B cell (primary cell): ENCODE measurements at regions not wholly inside any gene's neighbourhood (a gene's known extent, or its start where the extent isn't known, plus 50 kb on each side); places are given as distances from the start of the nearest gene placed in this dataset.

ENCODE experiments used
- ATAC-seq: fragments of 200-7000 bp; cut with Tn5 transposase; one replicate; pipeline ENCODE4 v1.10.0; 2021; ENCODE audit warnings: low read depth, mild to moderate bottlenecking, moderate number of reproducible peaks, moderate library complexity
- CTCF ChIA-PET: fragments of 350-600 bp; sonication (Branson Sonifier 250); formaldehyde crosslinking; loops from one replicate; lab custom pipeline; 2021; ENCODE audit warnings: antibody characterized with exemption, inconsistent platforms; lab: Charles Lee
- POLR2A ChIA-PET: fragments of 350-600 bp; sonication (Branson Sonifier 250); formaldehyde crosslinking; loops from one replicate; lab custom pipeline; 2021; ENCODE audit warnings: antibody characterized with exemption; lab: Charles Lee
- DNase-seq: peaks from one replicate; pipeline ENCODE4 v3.0.0; 2013
- H2AFZ ChIP-seq: 2 replicates; pipeline ENCODE4 v1.6.1; 2012; ENCODE audit warnings: mild to moderate bottlenecking, low read depth, low read length; ENCODE audit not compliant: insufficient read depth, poor library complexity, severe bottlenecking
- H3K27ac ChIP-seq, 2 donors: 1 replicate in 1 of 2; 2 replicates in 1 of 2; pipeline ENCODE4 v1.5.1; 2012 to 2013; ENCODE audit warnings: low read length in 2 of 2, mild to moderate bottlenecking in 2 of 2, moderate library complexity in 1 of 2
- H3K27me3 ChIP-seq, 4 experiments: fragments of 200-600 bp in 1 of 4; sonication (generic) in 1 of 4; replicated peaks in 1 of 4; 1 replicate in 2 of 4; 2 replicates in 2 of 4; pipeline versions ENCODE4 v1.6.1 to v1.7.0; 2013 to 2016; ENCODE audit warnings: low read length in 3 of 4, mild to moderate bottlenecking in 2 of 4, mixed read lengths in 1 of 4, moderate library complexity in 1 of 4; ENCODE audit not compliant: insufficient read depth in 4 of 4, control insufficient read depth in 3 of 4; ENCODE audit errors: control extremely low read depth in 1 of 4
- H3K36me3 ChIP-seq, 2 experiments: replicated peaks in 1 of 2; 1 replicate in 1 of 2; 2 replicates in 1 of 2; pipeline versions ENCODE4 v1.6.1 to v1.7.1; 2013; ENCODE audit warnings: low read length in 1 of 2; ENCODE audit not compliant: insufficient read depth in 2 of 2, control insufficient read depth in 1 of 2; ENCODE audit errors: control extremely low read depth in 1 of 2, extremely low read depth in 1 of 2
- H3K4me1 ChIP-seq, 2 donors: fragments of 200-600 bp in 1 of 2; sonication (generic) in 1 of 2; 1 replicate in 1 of 2; 2 replicates in 1 of 2; pipeline versions ENCODE4 v1.5.1 to v1.6.1; 2013 to 2017; ENCODE audit warnings: low read length in 2 of 2; ENCODE audit not compliant: control insufficient read depth in 2 of 2, insufficient read depth in 2 of 2
- H3K4me2 ChIP-seq: replicated peaks from 2 replicates; pipeline ENCODE3; 2012; ENCODE audit warnings: mild to moderate bottlenecking, low read depth, low read length; ENCODE audit not compliant: poor library complexity, severe bottlenecking
- H3K4me3 ChIP-seq, 5 experiments: fragments of 200-600 bp in 1 of 5; sonication (generic) in 1 of 5; 1 replicate in 3 of 5; 2 replicates in 2 of 5; pipeline versions ENCODE4 v1.5.1 to v1.7.0; 2011 to 2016; ENCODE audit warnings: low read length in 4 of 5, mild to moderate bottlenecking in 4 of 5, low read depth in 2 of 5, control low read depth in 1 of 5, moderate library complexity in 1 of 5; ENCODE audit not compliant: insufficient read depth in 1 of 5; ENCODE audit errors: control extremely low read depth in 1 of 5, extremely low read depth in 1 of 5
- H3K79me2 ChIP-seq: fragments of 200-600 bp; sonication (generic); one replicate; pipeline ENCODE4 v1.6.0; 2016; ENCODE audit warnings: low read length; ENCODE audit not compliant: control insufficient read depth, insufficient read depth
- H3K9ac ChIP-seq: fragments of 200-600 bp; sonication (generic); 2 replicates; pipeline ENCODE4 v1.6.1; 2017; ENCODE audit warnings: mild to moderate bottlenecking, low read length, moderate library complexity
- H3K9me3 ChIP-seq, 3 donors: one replicate each; pipeline versions ENCODE4 v1.6.1 to v1.7.1; 2013; ENCODE audit warnings: low read length in 2 of 3; ENCODE audit not compliant: control insufficient read depth in 2 of 3, insufficient read depth in 1 of 3; ENCODE audit errors: control extremely low read depth in 1 of 3
- H4K20me1 ChIP-seq: 2 replicates; pipeline ENCODE4 v1.6.0; 2012; ENCODE audit warnings: mild to moderate bottlenecking, low read length; ENCODE audit not compliant: insufficient read depth, control insufficient read depth, poor library complexity, severe bottlenecking
- H3K27ac Mint-ChIP-seq: one replicate; pipeline ENCODE4 v1.8.0; 2021; ENCODE audit warnings: mixed read lengths
- H3K27me3 Mint-ChIP-seq: one replicate; pipeline ENCODE4 v1.8.0; 2021; ENCODE audit warnings: mixed read lengths
- H3K4me1 Mint-ChIP-seq: one replicate; pipeline ENCODE4 v1.8.0; 2021; ENCODE audit warnings: mixed read lengths
- H3K4me3 Mint-ChIP-seq: one replicate; pipeline ENCODE4 v1.8.0; 2021; ENCODE audit warnings: mixed read lengths
- H3K9me3 Mint-ChIP-seq: one replicate; pipeline ENCODE4 v1.8.0; 2022; ENCODE audit warnings: mixed read lengths; ENCODE audit not compliant: insufficient read depth
- EZH2 ChIP-seq: IDR thresholded peaks from 2 replicates; pipeline ENCODE4 v1.6.1; 2012; ENCODE audit warnings: borderline replicate concordance, low read depth, mild to moderate bottlenecking, moderate library complexity, low read length; ENCODE audit not compliant: insufficient read depth, poor library complexity, severe bottlenecking
- WGBS: methylation state at CpG from one replicate; pipeline ENCODE4 v1.1.5; 2013; ENCODE audit warnings: missing lambda C conversion rate; ENCODE audit not compliant: insufficient coverage; 5-methylcytosine and 5-hydroxymethylcytosine counted together
- intact Hi-C: fragments of 100-400 bp; cut with micrococcal nuclease; formaldehyde crosslinking; loops from one replicate; pipeline ENCODE4 v1.10.0; 2022
- TF ChIP-seq, protein P1 (sequence below): fragments of 200-600 bp; IDR thresholded peaks from one replicate; pipeline ENCODE4 v1.8.0; 2022; ENCODE audit warnings: antibody characterized with exemption, mild to moderate bottlenecking

DNA sequence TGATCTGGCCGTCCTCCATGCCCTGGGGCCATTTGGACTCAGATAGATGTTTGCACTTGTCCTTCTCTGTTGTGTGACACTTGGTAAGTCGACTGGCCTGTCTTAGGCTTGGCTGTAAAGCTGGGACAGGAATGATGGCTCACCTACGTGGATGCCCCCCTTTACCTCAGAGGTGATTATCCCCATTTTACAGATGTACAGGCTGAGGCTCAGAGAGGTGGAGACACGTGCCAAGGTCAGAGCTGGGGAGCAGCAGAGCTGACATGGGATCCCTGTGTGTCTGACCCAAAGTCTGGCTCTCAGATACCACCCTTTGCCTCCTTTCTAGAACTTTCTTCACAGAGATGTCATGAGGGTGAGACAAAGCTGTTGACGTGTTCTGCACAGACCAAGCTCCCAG lies 71.3 kb upstream of the CIBAR2 start:
- Histone ChIP-seq H3K27ac (no peak overlapping the region), H3K27me3 (peaks cover 0 to 8% (median 0%) of the 10 kb centered on the region in 4 experiments), H3K9ac (no peak overlapping the region), H3K36me3 (no peaks in the 10 kb centered on the region), H3K79me2 (no peaks in the 10 kb centered on the region), H3K4me3 (no peak overlapping the region), H3K4me1 (no peaks in the 10 kb centered on the region), H3K9me3 (peaks cover 0 to 35% (median 3%) of the 10 kb centered on the region in 3 donors), H2AFZ (no peak overlapping the region), H3K4me2 (no peak overlapping the region), H4K20me1 (no peaks in the 10 kb centered on the region)
- TF ChIP-seq, protein P1, sequence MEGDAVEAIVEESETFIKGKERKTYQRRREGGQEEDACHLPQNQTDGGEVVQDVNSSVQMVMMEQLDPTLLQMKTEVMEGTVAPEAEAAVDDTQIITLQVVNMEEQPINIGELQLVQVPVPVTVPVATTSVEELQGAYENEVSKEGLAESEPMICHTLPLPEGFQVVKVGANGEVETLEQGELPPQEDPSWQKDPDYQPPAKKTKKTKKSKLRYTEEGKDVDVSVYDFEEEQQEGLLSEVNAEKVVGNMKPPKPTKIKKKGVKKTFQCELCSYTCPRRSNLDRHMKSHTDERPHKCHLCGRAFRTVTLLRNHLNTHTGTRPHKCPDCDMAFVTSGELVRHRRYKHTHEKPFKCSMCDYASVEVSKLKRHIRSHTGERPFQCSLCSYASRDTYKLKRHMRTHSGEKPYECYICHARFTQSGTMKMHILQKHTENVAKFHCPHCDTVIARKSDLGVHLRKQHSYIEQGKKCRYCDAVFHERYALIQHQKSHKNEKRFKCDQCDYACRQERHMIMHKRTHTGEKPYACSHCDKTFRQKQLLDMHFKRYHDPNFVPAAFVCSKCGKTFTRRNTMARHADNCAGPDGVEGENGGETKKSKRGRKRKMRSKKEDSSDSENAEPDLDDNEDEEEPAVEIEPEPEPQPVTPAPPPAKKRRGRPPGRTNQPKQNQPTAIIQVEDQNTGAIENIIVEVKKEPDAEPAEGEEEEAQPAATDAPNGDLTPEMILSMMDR, result no peak
- no peak for TF ChIP-seq EZH2
- intact Hi-C loops, result no loop called here
- CTCF ChIA-PET, result interaction anchor here (0.6 kb wide), 1 partner anchor 13 kb away, joined by 3 read pairs; no protein-coding TSS in a partner anchor
- POLR2A ChIA-PET, result no interaction called here
- no peak overlapping the region for H3K4me3 Mint-ChIP-seq
- H3K27ac Mint-ChIP-seq, result no peak overlapping the region
- H3K9me3 Mint-ChIP-seq, result peaks cover 5% of the 10 kb centered on the region
- no peaks in the 10 kb centered on the region for H3K4me1 Mint-ChIP-seq
- DNase-seq (no peak), ATAC-seq (no peak)
- H3K27me3 Mint-ChIP-seq, result peaks cover 21% of the 10 kb centered on the region
- WGBS, result 92% methylated on average over 4 of the region's 5 CpGs

DNA sequence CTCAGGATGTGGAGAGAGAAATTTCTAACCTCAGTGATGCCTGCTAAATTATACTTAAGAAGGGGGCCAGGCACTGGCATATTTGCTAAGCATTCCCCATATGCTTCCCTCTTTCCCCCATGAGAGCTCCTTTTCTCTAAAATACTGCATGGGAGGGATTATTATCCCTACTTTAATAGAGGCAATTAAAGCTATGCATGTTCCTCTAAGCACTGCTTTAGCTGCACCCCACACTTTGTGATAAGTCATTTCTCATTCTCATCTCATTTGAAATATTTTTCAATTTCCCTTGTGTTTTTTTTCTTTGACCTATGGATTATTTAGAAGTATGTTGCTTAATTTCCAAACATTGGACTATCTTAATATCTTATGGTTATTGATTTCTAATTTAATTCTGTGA lies 72.1 kb upstream of the CIBAR2 start:
- H3K27me3 Mint-ChIP-seq, result peaks cover 22% of the 10 kb centered on the region
- no peak overlapping the region for H3K27ac Mint-ChIP-seq
- Histone ChIP-seq H3K4me2 (no peak overlapping the region), H3K4me3 (no peak overlapping the region), H2AFZ (no peak overlapping the region), H3K27me3 (peaks cover 0 to 8% (median 0%) of the 10 kb centered on the region in 4 experiments), H4K20me1 (no peaks in the 10 kb centered on the region), H3K79me2 (no peaks in the 10 kb centered on the region), H3K36me3 (no peaks in the 10 kb centered on the region), H3K9me3 (peaks cover 0 to 36% (median 3%) of the 10 kb centered on the region in 3 donors), H3K9ac (no peak overlapping the region), H3K4me1 (no peaks in the 10 kb centered on the region), H3K27ac (no peak overlapping the region)
- ATAC-seq (no peak), DNase-seq (no peak)
- TF ChIP-seq, protein P1, result no peak
- peaks cover 11% of the 10 kb centered on the region for H3K9me3 Mint-ChIP-seq
- intact Hi-C loops, result no loop called here
- H3K4me3 Mint-ChIP-seq, result no peak overlapping the region
- H3K4me1 Mint-ChIP-seq, result no peaks in the 10 kb centered on the region
- CTCF ChIA-PET, result no interaction called here
- POLR2A ChIA-PET, result no interaction called here
